ENCODE measurements at regions not wholly inside any gene's neighbourhood (a gene's known extent, or its start where the extent isn't known, plus 50 kb on each side); places are given as distances from the start of the nearest gene placed in this dataset.

GRCh38 chr3:127107491-127108375 lies 85.2 kb upstream of the PRR23E start:
- in situ Hi-C loops (cut with MboI; ENCODE audit: low sequenced_read_pairs, unreplicated experiment): no loop called here
- TF ChIP-seq CTCF (IDR thresholded peaks at IDR 0.05; ENCODE audit: borderline replicate concordance, control extremely low read depth, extremely low read depth, insufficient read depth, missing control alignments): no peak
- no peak for DNase-seq (ENCODE audit: low spot score)

- in situ Hi-C loops (cut with MboI; ENCODE audit: low sequenced_read_pairs, unreplicated experiment): no loop called here
- TF ChIP-seq CTCF (IDR thresholded peaks at IDR 0.05; ENCODE audit: borderline replicate concordance, control extremely low read depth, extremely low read depth, insufficient read depth, missing control alignments): no peak
- no peak for DNase-seq (ENCODE audit: low spot score)
These were observed 84.1 kb upstream of the PRR23E start for GRCh38 chr3:127108796-127109195.

GRCh38 chr3:127110982-127111693 lies 81.8 kb upstream of the PRR23E start:
- no peak for DNase-seq (ENCODE audit: low spot score)
- no peak for TF ChIP-seq CTCF (IDR thresholded peaks at IDR 0.05; ENCODE audit: borderline replicate concordance, control extremely low read depth, extremely low read depth, insufficient read depth, missing control alignments)
- in situ Hi-C loops (cut with MboI; ENCODE audit: low sequenced_read_pairs, unreplicated experiment): no loop called here

GRCh38 chr3:127112796-127113570 lies 79.9 kb upstream of the PRR23E start:
- in situ Hi-C loops (cut with MboI; ENCODE audit: low sequenced_read_pairs, unreplicated experiment): no loop called here
- DNase-seq (ENCODE audit: low spot score): no peak
- no peak for TF ChIP-seq CTCF (IDR thresholded peaks at IDR 0.05; ENCODE audit: borderline replicate concordance, control extremely low read depth, extremely low read depth, insufficient read depth, missing control alignments)

- no peak for DNase-seq (ENCODE audit: low spot score)
- TF ChIP-seq CTCF (IDR thresholded peaks at IDR 0.05; ENCODE audit: borderline replicate concordance, control extremely low read depth, extremely low read depth, insufficient read depth, missing control alignments): no peak
- in situ Hi-C loops (cut with MboI; ENCODE audit: low sequenced_read_pairs, unreplicated experiment): no loop called here
These were observed 79.4 kb upstream of the PRR23E start for GRCh38 chr3:127113571-127113891.

GRCh38 chr3:127114337-127115070 lies 78.4 kb upstream of the PRR23E start:
- TF ChIP-seq CTCF (IDR thresholded peaks at IDR 0.05; ENCODE audit: borderline replicate concordance, control extremely low read depth, extremely low read depth, insufficient read depth, missing control alignments): no peak
- in situ Hi-C loops (cut with MboI; ENCODE audit: low sequenced_read_pairs, unreplicated experiment): no loop called here
- no peak for DNase-seq (ENCODE audit: low spot score)

Measured in GM13976 (cell line).